ENCODE measurements at regions not wholly inside any gene's neighbourhood (a gene's known extent, or its start where the extent isn't known, plus 50 kb on each side); places are given as distances from the start of the nearest gene placed in this dataset.

GRCh38 chr18:25557011-25557410 lies 205.0 kb upstream of the ZNF521 start:
- TF ChIP-seq POLR2AphosphoS5 (IDR thresholded peaks at IDR 0.05; ENCODE audit: borderline replicate concordance, low read depth, low read length) (no peak), EZH2 (IDR thresholded peaks at IDR 0.05) (no peak)

Measured in SK-N-MC (cell line).